Activated gamma-delta T cell treated with anti-CD3 and anti-CD28 coated beads, Interleukin-2, amount 50 U/mL, for 16 hours (primary cell): ENCODE measurements at regions not wholly inside any gene's neighbourhood (a gene's known extent, or its start where the extent isn't known, plus 50 kb on each side); places are given as distances from the start of the nearest gene placed in this dataset.
"Not testable (repeated sequence)": the region's sequence is repeated elsewhere in the genome, so short reads cannot be mapped to it uniquely, and the experiment has no call there.

Experiments used
- DNase-seq: peaks from one replicate; pipeline ENCODE4 v3.0.0-alpha.2; 2020; ENCODE audit warnings: low read depth

DNA sequence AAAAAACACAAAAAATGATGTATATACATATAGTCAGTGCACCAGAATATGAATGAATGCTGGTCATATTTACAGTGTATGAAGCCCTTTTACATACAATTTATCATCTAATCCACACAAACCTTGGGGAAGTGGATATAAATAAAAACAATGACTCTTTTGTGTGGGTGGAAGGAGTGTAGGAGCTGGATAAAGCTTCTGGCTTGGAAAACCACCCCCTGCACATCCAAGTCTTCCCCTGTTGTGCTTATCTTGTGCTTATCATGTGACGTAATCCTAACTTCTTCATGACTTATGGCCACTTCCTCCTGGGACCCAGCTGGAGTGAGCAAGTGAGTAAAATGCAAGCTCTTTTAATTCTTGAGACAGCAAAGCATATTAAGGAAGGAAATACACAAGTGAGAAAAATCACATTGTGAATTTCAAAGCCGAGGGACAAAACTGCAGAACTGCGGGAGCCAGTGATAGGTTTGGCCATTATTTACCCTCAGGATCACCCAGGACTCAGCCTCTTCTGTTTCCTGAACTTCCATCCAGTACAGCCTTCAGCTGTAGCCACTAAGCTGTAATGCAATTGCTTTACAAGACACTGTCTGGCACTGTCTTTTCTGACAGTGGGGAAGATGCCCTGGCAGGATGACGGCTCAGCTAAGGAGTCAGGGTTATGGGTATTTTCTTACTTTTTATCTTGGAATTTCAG, 104.0 kb upstream of the PPM1J start:
- no peak for DNase-seq

GRCh38 chr1:112817555-112818373, 102.6 kb upstream of the PPM1J start:
- no peak for DNase-seq

DNA sequence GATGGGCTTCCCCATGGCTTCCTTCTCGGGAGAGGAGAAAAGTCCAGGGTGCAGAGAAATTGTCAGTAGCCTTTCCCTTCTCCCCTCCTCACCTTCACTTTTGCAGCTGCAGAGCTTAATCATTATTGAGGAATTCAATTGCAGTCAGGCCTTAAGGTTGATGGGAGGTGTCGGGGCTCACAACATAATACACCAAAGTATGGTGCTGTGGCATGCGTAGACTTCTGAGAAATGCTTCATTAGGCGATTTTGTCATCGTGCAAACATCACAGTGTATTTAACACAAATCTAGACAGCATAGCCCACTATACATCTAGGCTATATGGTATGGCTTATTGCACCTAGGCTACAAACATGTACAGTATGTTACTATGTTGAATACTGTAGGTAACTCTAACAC, 100.2 kb upstream of the PPM1J start:
- no peak for DNase-seq

DNA sequence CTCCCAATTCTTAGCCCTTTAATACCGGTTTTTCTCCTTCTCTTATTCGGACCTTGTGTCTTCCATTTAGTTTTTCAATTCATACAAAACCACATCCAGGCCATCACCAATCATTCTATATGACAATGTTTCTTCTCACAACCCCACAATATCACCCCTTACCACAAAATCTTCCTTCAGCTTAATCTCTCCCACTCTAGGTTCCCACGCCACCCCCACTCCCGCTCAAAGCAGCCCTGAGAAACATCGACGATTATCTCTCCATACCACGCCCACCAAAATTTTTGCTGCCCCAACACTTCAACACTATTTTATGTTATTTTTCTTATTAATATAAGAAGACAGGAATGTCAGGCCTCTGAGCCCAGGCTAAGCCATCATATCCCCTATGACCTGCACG, 99.5 kb upstream of the PPM1J start:
- not testable (repeated sequence) for DNase-seq

DNA sequence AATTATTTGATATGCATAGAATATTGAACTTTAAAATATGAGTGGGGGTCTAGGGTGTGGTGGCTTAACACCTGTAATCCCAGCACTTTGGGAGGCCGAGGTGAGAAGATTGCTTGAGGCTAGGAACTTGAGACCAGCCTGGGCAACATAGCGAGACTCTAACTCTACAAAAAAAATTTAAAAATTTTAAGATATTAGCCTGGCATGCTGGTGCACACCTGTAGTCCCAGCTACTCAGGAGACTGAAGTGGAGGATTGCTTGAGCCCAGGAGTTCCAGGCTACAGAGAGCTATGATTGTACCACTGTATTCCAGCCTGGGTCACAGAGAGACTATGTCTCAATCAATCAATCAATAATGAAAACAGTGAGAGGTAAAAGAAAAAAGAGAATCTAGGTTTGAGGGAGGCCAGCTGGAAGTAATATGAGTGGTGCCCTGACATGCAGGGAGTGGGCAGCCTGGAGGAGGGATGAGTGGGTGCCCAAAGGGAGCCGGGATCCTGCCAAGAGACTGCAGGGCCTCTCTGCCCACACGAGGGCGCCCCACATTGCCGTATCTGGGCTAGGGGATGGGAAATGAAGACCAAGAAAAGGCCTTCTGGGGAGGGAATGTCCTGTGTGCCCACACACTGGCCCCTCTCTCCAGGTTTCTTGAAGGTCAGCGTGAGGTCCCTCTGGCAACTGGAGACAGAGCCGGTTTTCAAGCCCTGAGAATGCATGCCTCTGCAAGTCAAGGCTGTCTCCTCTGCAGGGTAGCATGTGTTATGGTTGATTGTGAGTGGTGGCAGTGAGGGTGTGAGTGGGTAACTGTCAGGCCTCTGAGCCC, 93.9 kb upstream of the PPM1J start:
- DNase-seq, result peak; percentile 5

DNA sequence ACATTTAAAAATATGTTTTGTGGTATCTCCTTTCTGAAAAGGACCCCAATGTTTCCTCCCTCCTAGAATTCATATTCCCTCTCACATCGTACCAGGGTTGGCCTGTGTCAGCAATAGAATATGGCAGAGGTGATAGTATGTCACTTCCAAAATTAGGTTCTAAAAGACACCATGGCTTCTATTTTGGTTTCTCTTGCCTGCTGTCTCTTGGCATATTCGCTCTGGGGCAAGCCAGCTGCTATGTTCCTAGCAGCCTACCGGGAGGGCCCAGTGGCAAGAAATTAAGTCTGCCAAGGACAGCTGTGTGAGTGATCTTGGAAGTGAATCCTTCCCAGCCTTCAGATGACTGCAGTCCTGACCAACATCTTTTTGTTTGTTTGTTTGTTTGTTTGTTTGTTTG, 92.9 kb upstream of the PPM1J start:
- no peak for DNase-seq

- DNase-seq, result no peak
Observed at GRCh38 chr1:112807117-112807516, 92.0 kb upstream of the PPM1J start.

DNA sequence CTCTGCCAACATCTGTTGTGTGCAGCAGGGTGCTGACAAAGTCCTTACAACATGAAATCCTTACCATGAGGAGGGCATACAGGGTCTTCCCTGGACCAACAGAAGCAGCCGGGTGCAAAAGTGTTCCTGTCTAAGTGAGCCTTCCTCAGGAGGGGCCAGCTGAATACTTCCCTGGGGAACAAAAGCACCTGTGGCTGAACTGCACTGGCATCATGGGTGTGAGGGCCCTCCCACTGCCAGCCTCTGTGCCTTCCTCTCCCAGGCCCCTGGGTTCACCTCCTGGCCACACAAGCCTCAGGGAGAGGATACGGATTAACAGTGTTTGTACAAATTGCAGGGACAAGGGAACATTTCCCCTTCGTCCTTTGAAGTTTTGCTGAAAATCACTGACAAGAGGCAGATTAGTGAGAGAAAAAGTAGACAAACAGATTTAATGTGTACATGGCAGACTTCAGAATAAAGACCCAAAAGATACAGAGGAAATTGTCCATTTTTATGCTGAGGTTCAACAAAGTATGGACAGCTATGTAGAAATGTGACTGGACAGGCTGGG, 91.0 kb upstream of the PPM1J start:
- DNase-seq, result no peak

GRCh38 chr1:112805155-112805853, 90.2 kb upstream of the PPM1J start:
- DNase-seq, result no peak

DNA sequence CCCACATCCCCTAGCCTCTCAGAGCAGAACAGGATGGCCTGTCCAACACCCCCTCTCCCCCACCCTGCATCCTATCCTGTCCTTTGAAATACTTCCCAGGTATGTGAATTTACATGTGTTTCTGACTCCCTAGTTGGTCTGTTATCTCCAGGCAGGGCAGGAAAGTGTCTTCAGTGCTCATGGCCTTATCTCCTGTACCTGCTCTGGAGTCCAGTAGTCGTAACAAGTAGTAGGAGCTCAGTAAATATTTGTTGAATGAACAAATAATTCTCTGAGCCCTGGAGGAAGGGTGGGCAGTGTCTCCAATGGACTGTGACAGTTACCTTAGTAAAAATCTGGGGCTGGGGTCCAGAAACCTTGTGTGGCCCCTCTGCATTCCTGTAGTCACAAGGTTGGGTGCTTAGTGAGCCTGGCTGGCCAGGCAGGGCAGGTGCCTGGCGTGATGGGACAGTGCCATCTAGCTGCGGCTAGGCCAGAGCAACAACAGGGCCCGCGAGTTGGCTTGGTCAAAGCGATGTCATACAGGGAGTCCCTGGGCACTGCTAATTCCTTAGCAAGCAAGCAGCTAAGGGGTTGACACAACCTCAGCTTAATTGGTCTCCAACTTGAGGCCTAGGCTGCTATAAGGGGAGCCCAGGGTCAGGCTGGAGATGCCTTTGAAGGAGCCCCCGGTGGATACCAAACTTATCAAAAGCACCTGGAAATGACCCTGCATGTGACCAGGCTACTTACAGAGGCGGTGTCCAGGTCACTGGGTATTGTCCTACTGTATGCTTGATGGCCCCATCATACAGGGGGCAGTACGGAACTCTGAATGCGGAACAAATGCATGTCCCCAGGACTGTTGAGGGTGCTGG, 89.0 kb upstream of the PPM1J start:
- peak; percentile 1 for DNase-seq

DNA sequence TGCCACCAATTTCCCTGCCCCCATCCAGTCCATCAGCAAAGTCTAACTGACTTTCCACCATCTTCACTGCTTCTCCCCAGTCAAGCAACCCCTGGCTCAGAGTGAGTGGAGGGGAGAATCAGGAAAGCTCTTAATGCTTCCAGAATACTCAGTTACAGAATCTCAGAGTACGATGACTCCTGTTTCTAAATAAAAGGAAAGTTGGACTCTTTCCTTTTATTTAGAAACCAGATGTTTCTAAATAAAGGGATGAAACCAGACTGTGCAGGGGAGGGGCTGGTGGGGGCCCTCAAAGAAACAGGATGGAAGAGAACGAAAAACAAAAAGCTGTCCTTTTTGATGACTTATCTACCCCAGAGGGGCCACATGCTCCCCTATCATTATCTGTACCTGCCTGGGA, 85.2 kb upstream of the PPM1J start:
- no peak for DNase-seq

GRCh38 chr1:112798292-112798691, 83.2 kb upstream of the PPM1J start:
- no peak for DNase-seq

GRCh38 chr1:112797224-112797623, 82.1 kb upstream of the PPM1J start:
- no peak for DNase-seq

DNA sequence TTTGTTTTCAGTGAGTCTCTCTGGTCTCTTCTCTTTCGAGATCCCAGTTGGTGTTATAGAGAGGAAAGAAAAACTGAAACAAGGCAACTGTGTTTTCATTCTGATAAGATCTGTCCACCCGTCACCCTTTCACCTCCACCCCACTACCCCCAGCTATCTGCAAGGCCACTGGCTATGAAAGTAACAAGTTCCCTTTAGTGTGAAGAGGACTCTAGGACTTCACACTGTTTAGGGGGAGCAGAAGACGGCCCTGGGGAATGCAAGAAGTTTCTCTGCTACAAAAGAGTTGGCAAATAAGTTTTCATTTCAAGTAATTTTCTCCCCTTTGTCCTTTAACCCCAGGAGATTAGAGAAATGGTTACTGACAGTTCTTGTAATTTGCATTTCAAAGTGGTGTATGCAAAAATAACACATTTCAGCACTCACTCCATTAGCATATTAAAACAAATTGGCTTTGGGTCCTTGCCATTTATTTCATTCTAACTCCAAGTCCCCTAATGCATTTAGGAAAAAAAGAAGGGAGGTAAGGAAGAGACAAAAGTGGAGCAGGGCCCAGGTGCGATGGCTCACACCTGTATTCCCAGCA, 79.6 kb upstream of the PPM1J start:
- no peak for DNase-seq

DNA sequence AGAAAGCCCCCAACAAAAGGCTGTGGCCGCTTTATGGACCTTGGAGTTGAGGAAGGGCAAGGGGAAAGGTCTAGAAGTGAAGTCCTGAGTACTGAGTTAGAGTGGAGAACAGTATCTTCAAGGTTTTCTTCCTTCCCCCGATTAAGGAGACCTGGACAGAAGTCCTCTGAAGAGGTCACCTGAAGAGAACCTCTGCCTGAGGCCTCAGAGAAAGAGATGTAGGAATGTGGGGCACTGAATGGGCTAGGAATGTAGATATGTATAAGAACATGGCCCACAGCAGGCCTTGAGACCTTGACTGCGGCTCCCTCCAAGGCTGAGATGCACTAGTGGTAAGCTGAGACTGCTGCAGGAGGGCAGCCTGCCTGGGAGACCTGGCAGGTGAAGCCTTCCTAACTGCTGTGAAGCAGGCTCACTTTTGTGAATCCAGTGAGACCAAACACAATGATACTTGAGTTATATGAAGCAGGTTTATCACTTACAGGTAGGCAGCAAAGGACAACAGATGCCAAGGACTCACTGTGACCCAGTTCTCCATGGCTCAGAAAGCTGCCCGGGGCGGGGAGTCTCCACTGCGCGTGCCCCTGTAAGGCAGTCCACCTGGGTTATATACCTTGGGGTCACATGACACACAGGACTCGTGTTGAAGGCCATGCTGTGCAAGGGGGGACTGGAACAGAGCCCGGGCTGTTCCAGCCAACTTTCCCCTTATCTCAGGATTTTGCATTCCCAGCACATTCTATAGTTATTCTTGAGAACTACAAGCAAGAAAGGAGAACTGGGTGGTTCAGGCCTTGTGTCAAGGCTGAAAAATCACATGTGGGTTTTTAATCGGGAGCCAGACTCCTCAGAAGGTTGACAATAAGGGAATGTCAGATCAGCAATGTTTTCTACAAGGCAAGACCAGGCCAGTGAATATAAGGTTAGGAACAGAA, 78.8 kb upstream of the PPM1J start:
- no peak for DNase-seq

DNA sequence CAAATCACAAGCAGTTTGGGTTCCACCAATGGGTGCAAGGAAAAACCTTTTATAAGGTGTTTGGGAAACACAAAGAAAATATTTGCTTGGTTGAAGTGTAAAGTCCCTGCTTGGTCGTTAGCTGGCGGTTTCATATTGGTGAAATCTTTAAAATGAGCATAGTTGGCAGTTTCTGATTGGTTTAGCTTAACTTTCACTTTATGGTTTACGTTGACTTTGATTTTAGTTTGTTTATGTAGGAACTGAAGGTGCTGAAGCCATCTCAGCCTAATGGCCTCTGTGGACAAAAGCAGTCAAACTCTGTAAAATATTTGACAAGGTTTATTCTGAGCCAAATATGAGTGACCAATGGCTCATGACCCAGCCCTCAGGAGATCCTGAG, 76.6 kb upstream of the PPM1J start:
- DNase-seq, result no peak

DNA sequence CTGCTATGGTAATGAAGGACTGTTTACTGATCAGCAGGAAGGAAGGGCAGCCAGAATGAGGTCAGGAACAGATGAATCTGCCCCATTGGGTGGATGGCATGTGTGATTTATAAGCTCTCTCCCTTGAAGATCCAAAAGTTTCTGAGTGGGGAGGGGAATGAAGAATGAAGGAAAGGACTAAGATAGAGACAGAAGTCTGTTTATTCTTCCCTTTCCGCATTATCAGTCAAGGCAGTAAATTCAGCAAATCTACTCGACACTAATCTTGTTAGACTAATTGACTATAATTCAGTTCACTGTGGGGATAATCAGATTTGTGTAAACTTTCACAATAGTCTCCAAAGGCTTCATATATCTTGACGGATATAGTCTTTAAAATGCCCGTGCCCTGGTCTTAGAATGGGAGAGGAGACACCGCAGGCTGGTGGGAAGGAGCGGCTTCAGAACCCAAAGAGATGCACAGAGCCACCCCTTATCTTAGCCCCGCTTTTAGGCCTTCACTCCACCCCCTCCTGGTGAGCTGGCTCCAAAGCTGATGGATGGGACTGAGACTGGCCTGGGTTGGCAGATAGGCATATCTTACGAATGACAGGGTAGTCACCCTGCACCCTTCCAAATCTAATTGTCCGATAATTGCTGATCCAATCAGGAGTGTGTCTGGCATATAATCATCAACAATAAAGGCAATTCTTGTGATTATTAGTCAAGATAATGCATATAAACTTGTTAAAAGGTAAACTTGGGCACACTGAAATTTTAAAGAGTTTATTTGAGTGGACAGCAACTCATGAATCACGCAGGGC, 76.0 kb upstream of the PPM1J start:
- DNase-seq, result no peak

DNA sequence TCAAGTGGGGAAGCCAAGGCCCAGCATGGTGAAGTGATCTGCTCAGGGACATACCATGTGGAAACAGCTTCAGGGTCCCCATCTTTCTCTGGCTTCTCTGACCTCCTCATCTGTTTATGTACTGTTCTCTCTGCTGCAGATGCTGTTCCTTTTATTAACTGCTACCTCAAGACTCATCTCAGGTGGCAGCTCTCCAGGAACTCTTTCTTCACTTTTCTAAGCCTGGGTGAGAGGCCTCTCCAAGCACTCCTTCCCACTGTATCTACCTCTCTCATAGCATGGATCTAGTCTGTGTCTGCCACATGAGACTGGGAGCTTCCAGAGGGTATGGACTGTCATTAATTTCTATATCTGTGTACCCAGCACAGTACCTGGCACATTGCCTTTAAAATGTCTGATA, 73.4 kb upstream of the PPM1J start:
- DNase-seq, result no peak

GRCh38 chr1:112788054-112788453, 72.9 kb upstream of the PPM1J start:
- no peak for DNase-seq
